HG03439 (cell line): ENCODE measurements at regions not wholly inside any gene's neighbourhood (a gene's known extent, or its start where the extent isn't known, plus 50 kb on each side); places are given as distances from the start of the nearest gene placed in this dataset.
A peak's percentile ranks its signal among the peaks of the same experiment; 100 is the strongest.

Experiments
- ATAC-seq: cut with Tn5 transposase; IDR thresholded peaks from one replicate; pipeline ENCODE4 v1.9.1; 2021; ENCODE audit warnings: mild to moderate bottlenecking, moderate library complexity; ENCODE audit not compliant: unreplicated experiment

DNA sequence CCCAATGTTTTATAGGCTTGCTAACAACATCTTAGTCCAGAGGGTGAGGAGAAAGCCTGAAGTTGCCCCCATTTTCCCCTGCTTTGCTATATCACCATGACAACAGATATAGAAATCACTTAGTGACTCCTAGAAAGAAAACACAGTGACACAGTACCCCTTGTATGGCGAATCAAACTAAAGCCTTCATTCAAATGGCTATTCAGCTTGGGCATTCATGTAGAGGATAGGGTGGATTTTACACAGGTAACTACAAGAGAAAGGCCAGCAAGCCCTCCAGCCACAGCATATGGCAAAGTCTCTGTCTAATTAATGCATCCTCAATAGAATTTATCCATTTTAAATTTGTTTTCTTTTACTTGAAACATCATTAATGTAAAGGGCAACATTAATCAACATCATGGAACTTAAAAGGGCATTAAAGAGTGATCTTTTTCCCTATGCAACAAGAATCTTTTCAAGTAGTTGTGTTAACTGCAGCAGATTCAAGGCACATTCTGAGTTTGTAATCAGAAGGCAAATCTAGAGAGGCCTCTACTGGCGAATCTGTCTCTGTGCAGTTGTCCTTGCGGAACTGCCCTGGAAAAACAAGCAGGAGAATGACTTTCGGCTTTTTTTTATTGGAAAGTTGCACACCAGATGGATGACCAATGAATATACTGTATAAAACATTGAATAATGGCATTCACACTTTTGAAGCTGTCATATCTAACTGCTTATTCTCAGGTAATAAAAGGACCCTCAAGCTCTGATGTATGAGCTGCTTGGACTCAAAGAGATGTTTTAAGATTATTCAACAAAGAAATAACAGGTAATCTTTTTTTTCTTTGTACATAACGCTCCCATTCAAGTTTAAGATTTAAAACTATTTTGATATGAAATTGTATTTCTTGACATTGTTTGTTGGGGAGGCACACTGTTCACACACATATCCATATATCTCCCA lies 621.7 kb upstream of the AGTR1 start:
- no peak for ATAC-seq

DNA sequence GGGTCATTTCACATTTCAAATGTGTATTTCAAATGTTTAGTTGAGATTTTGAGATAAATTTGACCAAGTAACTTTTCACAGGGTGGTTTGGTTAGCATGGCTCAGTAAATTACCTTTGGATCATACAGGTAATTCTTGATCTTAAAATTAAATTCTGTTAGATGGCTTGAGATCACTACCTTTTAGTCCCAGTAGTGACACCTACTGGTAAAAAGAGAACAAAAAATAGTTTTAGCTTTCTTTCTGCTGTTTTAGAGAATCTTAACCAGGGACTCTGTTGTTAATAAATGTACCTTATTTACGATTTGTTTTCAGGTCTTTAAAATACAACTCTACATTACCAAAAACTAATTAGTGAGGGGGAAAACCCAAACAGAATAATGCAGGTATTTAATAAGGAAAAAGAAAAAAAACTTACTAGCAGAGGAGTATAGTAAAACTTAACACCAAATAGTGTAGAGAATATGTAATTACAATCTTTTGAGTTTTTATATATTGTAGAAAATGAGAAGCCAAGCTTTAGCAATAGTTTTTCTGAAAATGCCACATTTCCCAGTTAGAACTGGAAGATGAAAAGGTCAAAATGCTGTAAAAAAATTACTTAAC lies 620.3 kb upstream of the AGTR1 start:
- no peak for ATAC-seq

DNA sequence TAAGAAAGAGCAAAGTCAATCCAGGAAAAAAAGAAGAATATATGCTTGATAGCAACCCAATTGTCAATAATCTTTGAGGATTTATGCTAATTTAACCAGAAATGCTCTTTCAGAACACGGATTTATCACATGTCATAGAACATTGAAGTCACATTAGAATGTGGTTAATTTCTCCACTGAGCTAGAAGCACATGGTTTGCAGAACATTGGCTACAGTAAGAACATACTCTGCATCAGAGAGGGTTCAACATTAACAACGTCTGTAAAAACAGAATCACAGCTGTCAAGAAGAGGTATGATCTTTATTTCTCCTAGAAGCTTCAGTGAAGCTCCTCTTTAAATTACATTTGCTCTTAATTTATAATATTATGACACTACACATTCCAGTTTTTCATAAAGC lies 619.7 kb upstream of the AGTR1 start:
- ATAC-seq: no peak

DNA sequence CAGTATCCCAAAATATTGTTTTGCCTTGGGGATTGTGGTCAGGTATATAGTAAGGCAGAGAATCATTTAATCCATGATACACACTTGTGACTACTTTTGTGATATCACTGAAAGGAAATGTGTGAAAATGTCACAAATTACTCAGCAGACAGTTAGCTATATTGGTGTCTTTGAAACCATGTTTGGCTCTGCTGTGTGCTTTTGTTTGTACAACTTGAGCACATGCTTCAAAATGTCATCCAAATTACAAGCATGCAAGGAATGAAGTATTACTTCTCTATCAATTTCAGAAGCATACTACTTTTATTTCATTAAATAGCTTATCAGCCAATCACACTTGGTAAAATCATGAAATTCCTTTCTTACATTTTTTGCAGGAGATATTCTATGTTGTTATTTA lies 619.0 kb upstream of the AGTR1 start:
- no peak for ATAC-seq

DNA sequence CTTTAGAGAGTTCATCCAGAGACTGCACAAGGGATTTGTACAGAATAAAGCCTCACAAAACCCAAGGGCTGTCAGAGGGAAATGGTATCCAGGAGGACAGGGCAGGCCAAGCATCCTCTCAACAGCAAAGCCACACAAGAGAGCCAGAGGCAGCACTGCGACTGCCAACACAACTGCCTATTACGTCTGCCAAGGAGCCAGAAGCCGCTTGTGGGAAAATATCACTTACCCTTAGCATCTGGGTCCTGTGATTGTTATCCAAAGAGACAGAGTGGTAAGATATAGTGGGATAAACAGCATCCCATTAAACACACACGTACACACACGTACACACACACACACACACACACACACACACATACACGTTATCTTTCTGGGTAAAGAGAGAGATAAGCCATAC lies 618.3 kb upstream of the AGTR1 start:
- ATAC-seq: no peak

DNA sequence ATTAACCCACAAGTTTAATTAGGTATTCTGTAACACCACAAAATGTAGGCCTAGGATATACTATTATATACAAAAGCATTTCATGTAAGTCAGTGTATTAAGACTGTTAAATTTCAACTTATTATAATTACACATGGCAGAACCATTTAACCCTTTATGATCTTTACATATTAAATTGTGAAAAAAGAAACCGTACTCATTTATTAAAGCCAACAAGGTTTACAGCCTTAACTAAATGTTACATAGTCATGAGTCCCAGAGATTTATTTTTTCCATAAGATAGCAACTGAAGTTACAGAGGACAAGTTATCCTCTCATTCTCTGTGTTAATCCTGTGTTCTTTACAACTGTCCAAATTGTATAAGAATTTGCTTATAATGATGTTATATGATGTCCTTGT lies 615.8 kb upstream of the AGTR1 start:
- ATAC-seq: no peak

DNA sequence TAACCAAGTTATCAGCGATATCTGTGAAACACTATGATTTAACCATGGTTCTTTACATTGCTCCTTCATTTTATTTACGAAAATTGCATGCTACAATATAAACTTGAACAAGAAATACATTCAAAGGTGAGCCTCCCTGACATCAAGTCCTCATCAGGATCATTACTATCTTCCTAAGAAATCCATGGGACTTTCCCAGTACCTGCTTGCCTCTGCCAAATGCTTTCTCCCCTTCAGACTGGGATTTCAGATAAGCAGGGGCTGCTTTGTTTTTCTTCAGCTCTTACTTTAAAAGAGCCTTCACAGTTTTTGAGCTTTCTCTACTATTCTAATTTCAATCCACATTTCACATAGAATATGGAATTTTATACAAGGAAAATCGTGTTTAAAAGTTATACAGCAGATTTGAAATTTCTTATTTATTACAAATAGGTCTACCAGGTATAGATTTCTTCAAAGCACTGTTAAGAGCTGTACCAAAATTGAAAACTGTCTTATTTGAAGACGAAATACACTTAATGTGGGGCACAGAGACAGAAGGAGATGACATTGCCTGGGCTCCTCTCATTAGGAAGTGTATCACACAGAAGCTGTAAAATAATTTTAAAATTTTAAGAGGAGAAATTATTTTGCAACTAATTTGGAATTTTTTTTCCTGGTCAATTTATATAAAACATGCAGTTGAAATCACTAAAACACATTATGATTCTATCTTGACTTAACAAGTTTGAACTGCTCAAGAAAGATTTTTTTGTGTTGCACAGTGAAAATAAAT lies 615.0 kb upstream of the AGTR1 start:
- no peak for ATAC-seq

DNA sequence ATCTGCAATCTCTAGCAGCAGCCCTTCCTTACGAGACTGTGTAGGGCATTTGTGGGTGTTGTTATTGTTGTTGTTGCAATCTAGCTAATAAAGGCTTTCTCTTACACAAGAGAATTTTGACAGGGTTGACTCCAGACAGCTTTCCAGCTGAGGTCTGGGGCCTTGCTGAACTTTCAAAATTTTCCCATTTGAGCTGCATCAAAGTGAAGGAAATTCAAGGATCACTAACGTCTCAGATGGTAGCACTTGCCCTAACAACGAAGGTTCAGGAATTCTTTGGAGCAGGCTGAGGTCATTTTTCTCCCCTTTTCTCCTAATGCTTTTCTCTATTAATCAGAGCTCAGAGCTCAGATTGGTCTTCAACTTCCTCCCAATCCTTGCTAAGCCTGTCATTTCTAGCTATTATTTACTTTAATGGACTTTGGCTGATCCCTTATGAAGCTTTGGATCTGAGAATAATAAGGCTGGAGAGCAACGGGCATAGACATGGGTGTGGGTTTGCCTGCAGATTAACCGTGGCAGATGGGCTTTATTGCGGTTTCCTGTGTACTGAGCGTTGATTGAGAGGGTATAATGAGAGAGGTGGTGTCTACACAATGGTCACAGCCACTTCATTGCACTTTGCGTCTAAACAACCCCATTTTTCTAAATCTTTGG lies 614.0 kb upstream of the AGTR1 start:
- no peak for ATAC-seq

DNA sequence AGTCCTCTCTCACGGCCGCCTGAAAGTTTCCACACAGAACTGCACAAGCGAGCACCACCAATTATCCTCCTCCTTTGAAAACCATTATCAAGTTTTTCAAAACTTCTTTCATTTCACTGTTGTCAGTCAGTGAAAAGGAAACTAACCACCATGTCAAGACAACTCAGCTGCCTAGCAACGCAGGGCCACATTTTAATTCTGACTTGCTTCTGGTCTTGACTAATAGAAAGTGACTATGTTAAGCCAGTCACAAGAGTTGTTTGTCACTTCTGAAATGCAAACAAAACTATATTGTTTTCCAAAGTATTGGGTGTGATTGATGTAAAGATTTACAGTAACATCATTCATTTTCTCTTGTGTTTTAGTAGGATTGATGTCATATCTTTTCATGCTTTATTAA lies 612.8 kb upstream of the AGTR1 start:
- peak; percentile 95 for ATAC-seq

DNA sequence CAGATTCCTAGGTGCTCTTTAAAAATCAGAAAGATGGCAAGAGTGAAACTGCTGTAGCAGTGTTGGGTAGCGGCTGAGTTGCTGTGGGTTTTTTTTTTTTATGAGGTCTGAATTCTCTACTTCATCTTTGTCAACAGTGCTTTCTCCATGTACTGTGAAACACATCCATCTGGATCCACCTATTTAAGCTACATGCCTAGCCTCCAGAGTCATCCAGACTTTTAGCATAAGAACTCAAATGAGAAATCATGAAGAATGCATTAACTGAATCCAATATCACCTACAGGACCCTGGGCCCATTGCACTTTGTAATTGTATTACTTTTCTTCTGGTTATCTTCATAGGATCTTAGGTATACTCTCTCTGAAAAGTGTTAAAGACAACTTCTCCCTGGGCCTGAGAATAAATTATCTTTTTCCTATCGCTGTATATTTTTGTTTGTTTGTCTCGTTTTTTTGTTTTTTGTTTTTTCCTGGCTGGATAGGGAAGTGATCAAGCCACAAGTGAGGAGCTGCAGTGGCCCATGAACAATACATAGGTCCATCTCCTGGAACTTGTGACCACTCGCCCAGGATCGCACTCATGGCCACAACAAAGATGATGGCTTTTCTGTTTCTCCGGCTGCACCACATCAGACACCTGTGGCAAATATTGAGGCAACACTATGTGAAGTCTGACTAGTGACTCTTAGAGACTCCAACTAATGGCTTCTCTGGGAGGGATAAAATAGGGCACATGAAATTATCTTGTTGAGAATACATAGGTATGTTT lies 609.9 kb upstream of the AGTR1 start:
- no peak for ATAC-seq

DNA sequence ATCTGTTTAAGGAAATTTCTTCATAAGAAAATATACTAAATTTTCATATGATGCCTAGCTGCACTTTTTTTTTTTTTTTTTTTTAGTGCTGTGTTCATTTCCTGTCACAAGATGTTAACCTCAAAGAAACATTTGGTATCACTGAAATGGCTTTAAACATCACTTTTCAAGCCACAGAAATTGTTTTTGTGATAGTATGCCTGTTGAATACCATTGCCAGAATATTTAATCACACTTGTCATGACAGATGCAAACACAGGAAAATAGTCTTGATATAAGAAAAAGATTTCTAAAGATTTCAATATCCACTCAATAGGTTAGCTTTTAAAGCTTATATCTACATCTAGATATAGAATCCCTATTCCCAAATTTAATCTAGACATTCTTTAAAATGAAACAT lies 608.5 kb upstream of the AGTR1 start:
- no peak for ATAC-seq

DNA sequence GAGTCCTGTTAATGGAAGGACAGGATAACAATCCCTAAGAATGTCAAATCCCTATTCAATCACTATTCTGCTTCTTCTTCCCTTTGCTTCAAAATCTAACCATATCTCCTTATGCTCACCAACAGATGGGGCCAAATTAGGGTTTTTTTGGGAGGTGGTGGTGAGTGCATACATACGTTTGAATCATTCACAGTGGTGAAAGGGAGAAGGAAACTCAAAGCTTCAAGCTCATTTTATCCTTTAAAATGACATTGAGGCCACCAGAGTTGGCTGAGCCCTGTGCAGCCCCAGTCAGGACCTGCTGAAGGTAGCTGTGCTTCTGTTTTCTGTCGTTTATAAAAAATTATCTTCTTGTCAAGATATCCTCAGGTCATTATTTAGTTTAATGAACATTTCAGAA lies 607.5 kb upstream of the AGTR1 start:
- ATAC-seq: no peak

DNA sequence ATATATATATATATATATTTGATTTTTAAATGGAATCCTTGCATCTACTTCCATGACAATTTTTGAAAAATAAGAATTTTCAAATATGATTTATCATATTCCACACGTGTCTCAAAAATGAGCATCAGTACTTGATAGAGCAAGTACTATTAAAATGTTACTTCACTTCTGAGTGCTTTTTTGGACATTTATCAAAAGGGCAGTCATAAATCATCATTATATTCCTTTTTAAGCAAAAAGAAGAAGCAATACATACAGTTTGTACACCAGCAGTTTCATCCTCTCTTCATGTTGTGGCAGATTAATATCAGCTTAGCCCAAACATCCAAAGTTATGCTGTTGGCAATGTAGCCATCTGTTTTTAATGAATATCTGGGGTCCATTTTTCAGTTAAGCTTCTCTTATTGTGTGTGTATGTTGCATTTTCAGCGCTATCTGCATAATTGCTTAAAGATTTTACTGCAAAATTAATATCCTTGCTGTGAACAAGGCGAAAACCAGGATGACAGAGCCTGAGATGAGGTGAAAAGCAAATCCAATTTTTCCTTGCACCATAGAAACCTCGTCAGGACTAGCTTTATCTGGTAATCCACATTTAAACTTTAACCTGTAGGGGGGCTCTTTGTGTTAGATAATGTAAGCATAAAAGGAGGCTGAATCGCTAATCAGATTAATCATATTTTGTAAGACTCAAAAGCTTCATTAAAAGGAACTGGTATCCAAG lies 604.9 kb upstream of the AGTR1 start:
- ATAC-seq: no peak

DNA sequence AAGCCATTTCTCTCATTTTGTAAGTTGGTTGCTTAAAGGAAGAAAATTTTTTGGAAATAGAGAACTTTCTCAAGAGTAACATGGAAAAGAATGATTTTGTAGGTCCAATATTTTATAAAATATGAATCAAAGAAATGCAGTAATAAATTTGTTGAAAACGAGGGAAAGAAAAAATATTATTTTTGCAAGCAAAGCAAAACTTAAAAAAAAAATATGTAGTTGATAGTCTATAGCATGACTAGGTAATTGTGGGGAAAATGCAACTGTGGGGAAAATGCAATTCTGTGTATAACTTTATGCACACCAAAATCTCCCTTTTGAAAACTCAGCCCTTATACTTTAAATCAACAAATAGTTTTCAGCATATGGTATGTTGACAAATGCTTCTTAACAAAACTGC lies 604.0 kb upstream of the AGTR1 start:
- ATAC-seq: no peak

DNA sequence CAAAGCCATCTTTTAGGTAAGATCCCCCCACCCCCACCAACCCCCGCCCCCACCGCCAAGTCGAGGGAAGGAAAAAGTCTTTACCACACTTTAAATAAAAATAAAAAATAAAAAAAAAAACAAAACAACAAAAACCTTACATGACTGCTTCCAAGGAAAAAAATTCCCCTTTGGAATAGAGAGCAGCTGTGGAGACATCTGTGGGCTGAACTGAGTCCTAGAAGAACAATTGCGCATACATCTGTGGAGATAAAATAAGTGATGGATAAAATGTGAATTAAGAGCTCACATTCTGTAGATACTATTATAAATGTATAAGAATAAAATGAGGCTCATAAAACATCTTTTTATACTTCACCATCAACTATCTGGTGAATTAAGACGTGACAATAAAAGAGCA lies 601.7 kb upstream of the AGTR1 start:
- ATAC-seq: no peak

DNA sequence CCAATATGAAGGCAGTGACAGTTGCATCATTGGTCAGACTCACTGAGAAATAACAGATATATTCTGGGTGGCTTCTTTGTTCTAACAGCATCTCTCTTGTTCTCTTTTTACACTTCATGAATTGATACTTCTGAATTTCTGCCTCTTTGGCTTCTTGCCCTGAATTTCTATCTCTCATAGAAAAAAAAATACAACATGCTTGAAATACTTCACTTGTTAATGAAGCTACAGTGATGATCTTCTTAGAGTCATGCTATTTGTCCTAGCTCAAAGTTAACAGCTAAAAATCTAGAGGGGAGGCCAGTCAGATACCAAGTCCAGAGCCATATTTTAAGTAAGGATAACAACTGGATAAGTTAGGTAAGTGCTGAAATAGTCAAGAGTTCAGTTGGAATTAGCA lies 597.2 kb upstream of the AGTR1 start:
- ATAC-seq: no peak

DNA sequence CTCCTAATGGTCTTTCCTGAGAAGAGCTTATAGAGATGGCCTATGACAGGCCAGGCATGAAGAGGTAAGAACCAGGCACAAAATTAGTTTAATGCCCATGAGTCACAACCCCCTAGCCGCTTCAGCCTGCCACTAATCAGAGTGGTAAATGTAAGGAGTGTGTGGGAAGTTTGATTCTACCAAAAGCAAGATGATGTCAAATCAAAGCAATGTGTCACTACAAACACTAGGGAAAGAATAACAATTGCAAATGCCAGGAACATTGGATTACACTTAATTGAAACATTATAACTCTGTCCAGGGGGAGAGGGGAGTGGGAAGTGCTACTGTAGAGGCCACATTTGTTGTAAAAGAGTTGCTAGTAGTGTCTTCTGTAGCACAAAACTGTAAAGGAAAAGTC lies 596.6 kb upstream of the AGTR1 start:
- no peak for ATAC-seq

DNA sequence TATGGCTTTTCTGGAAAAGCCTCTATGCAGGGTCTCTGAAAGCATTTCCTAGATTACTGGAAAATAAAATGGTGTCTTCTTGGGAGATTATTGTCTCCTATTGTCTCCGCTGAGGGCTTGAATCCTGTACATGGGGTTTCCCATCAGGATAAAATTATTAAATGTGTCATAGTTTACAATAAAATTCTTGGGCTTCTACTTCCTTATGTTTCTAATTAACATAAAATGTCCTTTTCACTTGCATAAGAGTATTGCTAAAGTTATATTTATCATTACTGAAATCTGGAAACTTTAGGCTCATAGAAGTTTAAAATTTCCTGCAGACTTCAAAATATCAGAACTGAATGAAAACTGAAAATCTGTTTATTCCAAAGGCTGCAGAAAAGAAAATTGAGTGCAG lies 595.5 kb upstream of the AGTR1 start:
- no peak for ATAC-seq

DNA sequence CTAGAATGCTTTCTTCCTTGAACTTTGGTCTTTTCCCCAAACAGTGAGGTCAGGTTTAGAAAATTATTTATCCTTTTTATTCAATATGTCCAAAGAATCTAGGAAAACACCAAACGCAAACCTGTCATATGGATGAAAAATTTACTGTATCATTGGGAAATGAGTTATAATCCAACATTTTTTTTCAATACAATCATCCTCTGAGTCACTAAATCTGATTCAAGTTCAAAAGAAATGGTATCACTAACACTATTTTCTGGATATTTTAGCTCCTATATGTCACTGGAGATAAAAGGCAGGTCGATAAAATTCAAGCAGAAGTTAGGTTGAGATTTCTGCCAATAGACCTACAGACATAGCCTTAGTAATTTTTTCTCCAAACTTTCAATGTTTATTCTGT lies 591.6 kb upstream of the AGTR1 start:
- no peak for ATAC-seq

DNA sequence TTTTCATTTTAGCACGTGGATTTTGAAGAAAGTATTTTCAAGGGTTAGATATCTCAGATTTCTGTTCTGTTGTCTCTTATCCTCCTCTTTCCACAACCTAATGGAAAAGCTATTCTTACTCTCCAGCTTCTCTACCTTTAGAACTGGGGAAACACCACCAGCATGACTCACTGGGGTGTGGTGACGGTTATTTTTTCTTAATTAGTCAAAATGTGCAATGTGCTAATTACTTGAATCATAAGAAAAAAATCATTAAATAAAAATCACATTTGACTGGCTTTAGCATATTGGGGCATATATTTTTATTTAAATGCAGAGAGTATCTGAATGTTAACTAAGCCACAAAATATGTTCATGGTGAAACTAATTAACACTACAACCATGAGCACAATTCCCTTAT lies 570.7 kb upstream of the AGTR1 start:
- no peak for ATAC-seq
